ENCODE measurements at regions not wholly inside any gene's neighbourhood (a gene's known extent, or its start where the extent isn't known, plus 50 kb on each side); places are given as distances from the start of the nearest gene placed in this dataset.
"Not testable (repeated sequence)": the region's sequence is repeated elsewhere in the genome, so short reads cannot be mapped to it uniquely, and the experiment has no call there.

GRCh38 chr5:45893309-45893708, 197.1 kb upstream of the HCN1 start:
- DNase-seq (ENCODE audit: low read depth) = no peak
- no peak for TF ChIP-seq CTCF (IDR thresholded peaks at IDR 0.05; ENCODE audit: low read length, missing control alignments)
- no peak overlapping the region for H3K4me3 ChIP-seq (replicated peaks; ENCODE audit: low read depth, low read length)

GRCh38 chr5:45890441-45891080, 194.4 kb upstream of the HCN1 start:
- not testable (repeated sequence) for H3K4me3 ChIP-seq (replicated peaks; ENCODE audit: low read depth, low read length); DNase-seq (ENCODE audit: low read depth)

- no peak overlapping the region for H3K4me3 ChIP-seq (replicated peaks; ENCODE audit: low read depth, low read length)
- no peak for TF ChIP-seq CTCF (IDR thresholded peaks at IDR 0.05; ENCODE audit: low read length, missing control alignments)
- no peak for DNase-seq (ENCODE audit: low read depth)
These were observed 166.6 kb upstream of the HCN1 start for GRCh38 chr5:45862763-45863162.

- no peak for DNase-seq (ENCODE audit: low read depth)
- no peak overlapping the region for H3K4me3 ChIP-seq (replicated peaks; ENCODE audit: low read depth, low read length)
- no peak for TF ChIP-seq CTCF (IDR thresholded peaks at IDR 0.05; ENCODE audit: low read length, missing control alignments)
These were observed 151.7 kb upstream of the HCN1 start for GRCh38 chr5:45847877-45848276.

- no peak for TF ChIP-seq CTCF (IDR thresholded peaks at IDR 0.05; ENCODE audit: low read length, missing control alignments)
- no peak for DNase-seq (ENCODE audit: low read depth)
- H3K4me3 ChIP-seq (replicated peaks; ENCODE audit: low read depth, low read length) = no peak overlapping the region
These were observed 129.9 kb upstream of the HCN1 start for GRCh38 chr5:45826055-45826454.

- no peak for DNase-seq (ENCODE audit: low read depth)
These were observed 104.2 kb upstream of the HCN1 start for GRCh38 chr5:45800331-45800730.

GRCh38 chr5:45799388-45799787, 103.2 kb upstream of the HCN1 start:
- no peak overlapping the region for H3K4me3 ChIP-seq (replicated peaks; ENCODE audit: low read depth, low read length)
- DNase-seq (ENCODE audit: low read depth) = no peak
- no peak for TF ChIP-seq CTCF (IDR thresholded peaks at IDR 0.05; ENCODE audit: low read length, missing control alignments)

More at GRCh38 chr5:45800331-45800730, 104.2 kb upstream of the HCN1 start:
- no peak overlapping the region for H3K4me3 ChIP-seq (replicated peaks; ENCODE audit: low read depth, low read length)
- TF ChIP-seq CTCF (IDR thresholded peaks at IDR 0.05; ENCODE audit: low read length, missing control alignments) = no peak

All from fibroblast of pulmonary artery (primary cell).